ENCODE measurements at regions not wholly inside any gene's neighbourhood (a gene's known extent, or its start where the extent isn't known, plus 50 kb on each side); places are given as distances from the start of the nearest gene placed in this dataset.

DNA sequence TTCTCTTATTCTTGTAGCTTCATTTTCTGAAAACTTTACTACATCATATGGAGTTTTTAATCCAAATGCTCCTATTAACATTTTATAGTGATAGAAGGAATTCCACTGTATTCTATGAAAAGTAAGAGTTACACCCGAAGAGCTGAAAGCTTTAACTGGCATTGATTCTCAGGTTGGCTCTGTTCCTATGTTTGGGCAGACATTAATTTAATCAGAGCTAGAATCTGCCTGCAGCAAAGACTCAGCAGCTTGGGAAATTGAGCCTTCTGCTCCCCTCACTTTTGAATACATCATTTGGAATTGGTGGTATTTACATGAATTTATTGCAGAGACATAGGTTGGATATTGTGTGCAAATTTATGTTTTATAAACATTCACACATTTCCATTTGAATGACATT, 1494.7 kb downstream of the CDH8 start:
- TF ChIP-seq, protein P1, sequence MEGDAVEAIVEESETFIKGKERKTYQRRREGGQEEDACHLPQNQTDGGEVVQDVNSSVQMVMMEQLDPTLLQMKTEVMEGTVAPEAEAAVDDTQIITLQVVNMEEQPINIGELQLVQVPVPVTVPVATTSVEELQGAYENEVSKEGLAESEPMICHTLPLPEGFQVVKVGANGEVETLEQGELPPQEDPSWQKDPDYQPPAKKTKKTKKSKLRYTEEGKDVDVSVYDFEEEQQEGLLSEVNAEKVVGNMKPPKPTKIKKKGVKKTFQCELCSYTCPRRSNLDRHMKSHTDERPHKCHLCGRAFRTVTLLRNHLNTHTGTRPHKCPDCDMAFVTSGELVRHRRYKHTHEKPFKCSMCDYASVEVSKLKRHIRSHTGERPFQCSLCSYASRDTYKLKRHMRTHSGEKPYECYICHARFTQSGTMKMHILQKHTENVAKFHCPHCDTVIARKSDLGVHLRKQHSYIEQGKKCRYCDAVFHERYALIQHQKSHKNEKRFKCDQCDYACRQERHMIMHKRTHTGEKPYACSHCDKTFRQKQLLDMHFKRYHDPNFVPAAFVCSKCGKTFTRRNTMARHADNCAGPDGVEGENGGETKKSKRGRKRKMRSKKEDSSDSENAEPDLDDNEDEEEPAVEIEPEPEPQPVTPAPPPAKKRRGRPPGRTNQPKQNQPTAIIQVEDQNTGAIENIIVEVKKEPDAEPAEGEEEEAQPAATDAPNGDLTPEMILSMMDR (IDR thresholded peaks at IDR 0.05; ENCODE audit: control insufficient read depth, extremely low read depth, insufficient read depth), result no peak
- DNase-seq (ENCODE audit: low read depth), result no peak
- no peak overlapping the region for H3K4me3 ChIP-seq (ENCODE audit: low read depth, low read length)

DNA sequence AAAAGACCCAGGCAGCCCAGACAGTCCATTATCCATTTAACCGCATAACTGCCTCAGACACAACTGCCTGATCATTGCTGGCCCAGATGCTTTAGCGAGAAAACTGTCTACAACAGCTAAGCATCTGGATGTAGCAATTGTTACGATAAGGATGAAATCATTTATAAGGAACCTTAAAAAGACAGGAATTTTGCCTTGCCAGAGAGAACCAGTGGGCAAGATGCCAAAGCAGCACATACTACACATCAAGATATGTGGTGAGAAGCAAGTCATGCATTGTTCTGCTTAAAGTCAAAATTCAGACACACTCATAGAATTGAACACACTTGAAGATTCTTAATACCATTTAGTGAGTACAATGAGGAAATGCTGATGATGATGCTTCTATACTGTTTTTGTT, 1525.3 kb downstream of the CDH8 start:
- DNase-seq (ENCODE audit: low read depth), result no peak
- TF ChIP-seq, protein P1 (IDR thresholded peaks at IDR 0.05; ENCODE audit: control insufficient read depth, extremely low read depth, insufficient read depth), result no peak
- no peak overlapping the region for H3K4me3 ChIP-seq (ENCODE audit: low read depth, low read length)

DNA sequence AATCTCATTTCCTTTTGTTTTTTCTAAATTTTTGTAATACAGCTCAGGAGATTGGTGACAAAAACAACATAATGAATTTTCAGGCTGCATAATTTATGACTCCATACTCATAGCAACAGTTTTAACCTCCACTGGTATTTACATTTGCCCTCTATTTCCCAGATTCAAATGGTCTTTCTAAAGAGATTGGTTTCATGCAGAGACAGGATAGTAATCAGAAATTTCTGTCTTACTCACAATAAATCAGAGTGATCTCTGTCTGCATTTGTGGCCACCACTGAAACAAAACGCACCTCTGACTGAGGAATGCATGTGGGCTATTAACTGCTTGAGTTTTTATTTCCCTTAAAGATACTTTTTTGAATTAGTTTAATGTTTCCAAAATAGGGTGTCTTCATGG, 1526.0 kb downstream of the CDH8 start:
- TF ChIP-seq, protein P1 (IDR thresholded peaks at IDR 0.05; ENCODE audit: control insufficient read depth, extremely low read depth, insufficient read depth), result no peak
- no peak for DNase-seq (ENCODE audit: low read depth)
- H3K4me3 ChIP-seq (ENCODE audit: low read depth, low read length), result no peak overlapping the region

DNA sequence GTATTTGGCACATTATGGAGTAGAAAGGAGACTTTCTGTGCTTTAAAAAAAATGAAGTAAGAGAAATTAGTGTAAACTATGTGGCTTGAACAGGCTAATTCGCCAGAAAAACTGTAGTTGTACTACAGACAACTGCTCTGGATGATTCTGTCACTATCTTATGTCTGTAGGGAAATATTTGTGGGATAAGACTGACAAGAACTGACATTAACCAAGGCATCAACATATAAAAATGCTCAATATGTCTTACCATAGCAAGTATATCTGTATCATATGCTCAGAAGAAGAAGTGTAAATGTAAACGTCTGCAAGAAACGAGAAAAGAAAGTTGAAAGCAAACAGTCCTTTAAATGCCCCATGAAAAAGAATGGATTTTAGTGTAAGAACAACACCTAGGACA, 1545.0 kb downstream of the CDH8 start:
- TF ChIP-seq, protein P1 (IDR thresholded peaks at IDR 0.05; ENCODE audit: control insufficient read depth, extremely low read depth, insufficient read depth), result no peak
- no peak for DNase-seq (ENCODE audit: low read depth)
- no peak overlapping the region for H3K4me3 ChIP-seq (ENCODE audit: low read depth, low read length)

DNA sequence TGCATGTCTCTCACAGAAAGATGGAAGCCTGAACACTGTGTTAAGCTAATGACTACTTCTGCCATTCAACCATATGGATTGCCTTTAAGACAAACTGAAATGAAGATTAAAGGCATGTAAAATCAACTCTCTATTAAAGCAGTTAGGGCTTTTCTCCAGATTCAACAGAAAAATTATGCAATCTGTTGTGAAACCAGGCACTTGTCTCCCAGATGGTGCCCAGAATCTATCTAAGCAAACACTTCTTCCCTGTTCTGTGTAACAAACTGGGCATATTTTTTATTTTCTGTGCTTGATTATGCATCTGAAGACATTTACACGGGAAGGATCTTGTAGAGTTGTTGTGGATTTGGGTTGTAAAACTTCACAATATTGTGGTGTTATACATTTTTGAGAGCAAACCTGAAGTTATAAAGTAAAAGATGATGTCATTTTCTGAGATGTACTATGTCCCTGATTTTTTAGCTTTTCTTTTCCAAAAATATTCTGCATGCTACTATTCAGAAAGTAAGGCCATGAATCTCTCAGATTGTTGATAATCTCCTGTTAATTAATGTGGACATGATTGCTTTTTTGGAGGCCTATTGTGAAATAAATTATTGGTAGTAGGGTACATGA, 1550.3 kb downstream of the CDH8 start:
- no peak for DNase-seq (ENCODE audit: low read depth)
- TF ChIP-seq, protein P1 (IDR thresholded peaks at IDR 0.05; ENCODE audit: control insufficient read depth, extremely low read depth, insufficient read depth), result no peak
- no peak overlapping the region for H3K4me3 ChIP-seq (ENCODE audit: low read depth, low read length)

DNA sequence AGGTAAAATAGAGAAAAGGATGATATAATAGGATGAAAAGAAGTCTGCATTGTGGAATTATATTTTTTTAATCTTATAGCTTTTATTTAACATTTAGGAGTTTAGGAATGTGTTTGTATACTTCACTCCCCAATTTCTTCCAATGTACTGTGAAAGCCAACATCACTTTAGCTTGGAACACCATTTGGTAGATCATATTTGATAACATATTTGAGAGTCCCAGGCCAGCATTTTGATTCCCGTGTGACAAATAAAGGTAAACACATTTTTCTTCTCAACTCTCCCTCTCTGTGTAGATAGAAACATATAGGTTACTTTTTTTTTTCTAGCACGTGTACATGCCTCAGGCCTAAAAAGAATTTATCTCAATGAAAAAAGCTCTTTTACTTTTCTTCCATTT, 1551.3 kb downstream of the CDH8 start:
- DNase-seq (ENCODE audit: low read depth), result no peak
- no peak overlapping the region for H3K4me3 ChIP-seq (ENCODE audit: low read depth, low read length)
- TF ChIP-seq, protein P1 (IDR thresholded peaks at IDR 0.05; ENCODE audit: control insufficient read depth, extremely low read depth, insufficient read depth), result no peak

DNA sequence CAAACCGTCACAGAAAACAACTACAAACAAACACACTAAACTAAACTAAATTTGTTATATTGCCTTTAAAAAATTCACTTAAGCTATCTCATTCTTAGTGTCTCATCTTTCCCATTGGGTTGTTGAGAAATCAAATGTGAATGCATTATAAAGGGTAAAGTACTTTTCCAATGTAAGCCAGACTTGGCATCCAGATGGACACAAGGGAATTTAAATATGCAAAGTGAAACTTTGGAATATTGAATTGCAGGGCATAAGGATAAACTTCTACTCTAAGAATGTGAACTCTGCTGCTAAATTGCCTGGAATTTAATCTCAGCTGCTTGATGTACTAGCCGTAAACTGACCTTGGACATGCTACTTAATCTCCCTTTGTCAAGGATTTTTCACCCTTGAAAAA, 1554.6 kb downstream of the CDH8 start:
- H3K4me3 ChIP-seq (ENCODE audit: low read depth, low read length), result no peak overlapping the region
- DNase-seq (ENCODE audit: low read depth), result no peak
- TF ChIP-seq, protein P1 (IDR thresholded peaks at IDR 0.05; ENCODE audit: control insufficient read depth, extremely low read depth, insufficient read depth), result no peak

Data from LNCaP clone FGC (cell line).